HL-60 (cell line): ENCODE measurements at regions not wholly inside any gene's neighbourhood (a gene's known extent, or its start where the extent isn't known, plus 50 kb on each side); places are given as distances from the start of the nearest gene placed in this dataset.

ENCODE experiments used
- DNase-seq, 2 experiments: peaks; one replicate each; pipeline ENCODE4 v3.0.0-alpha.2; 2010 to 2020; ENCODE audit warnings: low read depth in 1 of 2, low spot score in 1 of 2
- H3K27ac ChIP-seq: fragments of 250-450 bp; sonication (Bioruptor Pico); replicated peaks from 2 replicates; pipeline ENCODE4 v1.5.1; 2020; ENCODE audit warnings: mild to moderate bottlenecking, moderate library complexity
- H3K27me3 ChIP-seq: fragments of 250-450 bp; sonication (Bioruptor Pico); 2 replicates; pipeline ENCODE4 v1.5.1; 2021; ENCODE audit warnings: mild to moderate bottlenecking, moderate library complexity; ENCODE audit not compliant: insufficient read depth, poor library complexity, severe bottlenecking
- H3K4me3 ChIP-seq: replicated peaks from 2 replicates; pipeline ENCODE4 v1.5.1; 2011; ENCODE audit warnings: mild to moderate bottlenecking, control low read depth, low read length; ENCODE audit not compliant: insufficient read depth
- CTCF ChIP-seq: IDR thresholded peaks from one replicate; pipeline ENCODE4 v1.5.1; 2011; ENCODE audit warnings: low read length, control low read depth, inconsistent platforms; ENCODE audit not compliant: insufficient read depth
- GABPA ChIP-seq: IDR thresholded peaks from 2 replicates; pipeline ENCODE4 v1.6.1; 2012; ENCODE audit warnings: low read depth
- POLR2AphosphoS5 ChIP-seq: IDR thresholded peaks from 2 replicates; pipeline ENCODE4 v1.6.1; 2012; ENCODE audit warnings: low read depth
- REST ChIP-seq: IDR thresholded peaks from 2 replicates; pipeline ENCODE4 v1.6.1; 2012; ENCODE audit warnings: low read depth; ENCODE audit not compliant: insufficient replicate concordance
- SPI1 ChIP-seq: IDR thresholded peaks from 2 replicates; pipeline ENCODE4 v1.6.1; 2012; ENCODE audit warnings: low read depth, mild to moderate bottlenecking, borderline replicate concordance

DNA sequence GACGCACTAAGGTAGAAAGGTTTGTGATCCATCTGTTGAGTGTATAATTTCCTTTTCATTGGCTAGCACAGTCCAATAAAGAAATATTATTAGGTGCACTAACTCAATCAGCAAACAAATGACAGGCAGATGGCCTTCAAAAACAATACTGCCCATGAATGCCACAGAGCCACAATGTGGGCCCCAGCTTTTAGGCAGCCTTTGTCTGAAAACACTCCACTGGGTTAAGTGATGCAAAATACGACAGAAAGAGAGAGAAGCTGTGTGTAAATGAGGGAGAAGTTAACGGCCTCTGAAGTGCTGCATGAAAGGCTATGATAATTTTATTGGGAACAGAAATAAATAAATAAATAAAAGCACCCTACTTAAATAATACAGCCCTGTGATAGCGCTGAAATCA lies 274.6 kb downstream of the NKX6-1 start:
- Histone ChIP-seq H3K4me3 (no peak overlapping the region), H3K27ac (no peak overlapping the region), H3K27me3 (no peaks in the 10 kb centered on the region)
- TF ChIP-seq GABPA, result no peak
- no peak for TF ChIP-seq CTCF
- no peak for TF ChIP-seq POLR2AphosphoS5
- no peak for TF ChIP-seq REST
- no peak for TF ChIP-seq SPI1
- DNase-seq, result no peak

DNA sequence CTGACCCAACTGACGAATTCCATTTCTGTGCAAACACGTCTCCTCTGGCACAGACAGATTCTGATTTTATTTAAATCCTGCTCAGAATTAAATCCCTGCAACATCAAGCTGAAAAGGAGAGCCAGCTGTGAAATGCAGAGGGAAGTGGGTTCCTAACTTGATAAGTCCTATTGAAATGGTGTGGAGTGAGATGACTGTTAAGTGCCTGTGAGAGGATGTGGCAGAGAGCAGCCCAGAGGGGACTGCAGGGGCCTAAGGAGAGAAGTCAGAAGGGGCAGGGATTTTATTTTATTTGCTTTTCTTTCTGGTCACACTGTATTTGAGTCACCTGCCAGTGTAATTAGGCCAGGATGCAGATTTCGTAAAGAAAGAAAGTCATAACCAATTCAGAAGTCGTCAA lies 277.4 kb downstream of the NKX6-1 start:
- TF ChIP-seq SPI1 (no peak), CTCF (no peak), GABPA (no peak), POLR2AphosphoS5 (no peak), REST (no peak)
- H3K27me3 ChIP-seq, result no peaks in the 10 kb centered on the region
- no peak overlapping the region for H3K27ac ChIP-seq
- no peak for DNase-seq
- no peak overlapping the region for H3K4me3 ChIP-seq

DNA sequence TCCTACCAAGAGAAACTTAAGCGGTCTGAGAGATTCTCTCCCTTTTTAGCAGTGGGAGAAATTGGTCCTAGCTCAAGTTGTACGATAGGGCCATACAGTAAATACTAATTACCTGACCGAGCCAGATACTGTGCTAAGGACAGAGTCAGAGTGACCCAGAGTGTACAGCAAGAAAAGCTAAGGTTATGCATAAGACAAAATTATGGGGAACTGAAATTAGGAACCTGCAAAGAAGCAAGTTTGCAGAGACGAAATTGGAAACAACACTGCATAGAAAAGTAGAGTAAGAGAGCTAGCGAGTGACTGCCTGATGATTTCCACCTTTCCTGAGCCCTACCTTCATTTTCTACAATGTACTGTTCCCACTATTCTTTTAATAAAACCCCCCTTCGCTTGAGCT lies 278.1 kb downstream of the NKX6-1 start:
- DNase-seq, result no peak
- TF ChIP-seq GABPA (no peak), CTCF (no peak), SPI1 (no peak), POLR2AphosphoS5 (no peak), REST (no peak)
- no peaks in the 10 kb centered on the region for H3K27me3 ChIP-seq
- H3K27ac ChIP-seq, result no peak overlapping the region
- H3K4me3 ChIP-seq, result no peak overlapping the region
